ENCODE measurements at regions not wholly inside any gene's neighbourhood (a gene's known extent, or its start where the extent isn't known, plus 50 kb on each side); places are given as distances from the start of the nearest gene placed in this dataset.
A peak's percentile ranks its signal among the peaks of the same experiment; 100 is the strongest.
"Not testable (repeated sequence)": the region's sequence is repeated elsewhere in the genome, so short reads cannot be mapped to it uniquely, and the experiment has no call there.

GRCh38 chr5:100479079-100479688, 56.0 kb upstream of the FAM174A start:
- no peak for DNase-seq (ENCODE audit: low read depth)

- DNase-seq (ENCODE audit: low read depth), result no peak
Observed at GRCh38 chr5:100472091-100472490, 63.1 kb upstream of the FAM174A start.

GRCh38 chr5:100469767-100470166, 65.4 kb upstream of the FAM174A start:
- DNase-seq (ENCODE audit: low read depth), result no peak

- peak; percentile 11 for DNase-seq (ENCODE audit: low read depth)
Observed at GRCh38 chr5:100464418-100464817, 70.8 kb upstream of the FAM174A start.

- DNase-seq (ENCODE audit: low read depth), result no peak
Observed at GRCh38 chr5:100456615-100457014, 78.6 kb upstream of the FAM174A start.

- DNase-seq (ENCODE audit: low read depth), result no peak
Observed at GRCh38 chr5:100452126-100452525, 83.0 kb upstream of the FAM174A start.

- no peak for DNase-seq (ENCODE audit: low read depth)
Observed at GRCh38 chr5:100448111-100448528, 87.1 kb upstream of the FAM174A start.

GRCh38 chr5:100446879-100447430, 88.2 kb upstream of the FAM174A start:
- no peak for DNase-seq (ENCODE audit: low read depth)

- DNase-seq (ENCODE audit: low read depth), result no peak
Observed at GRCh38 chr5:100444961-100445360, 90.2 kb upstream of the FAM174A start.

GRCh38 chr5:100434815-100435214, 100.4 kb upstream of the FAM174A start:
- DNase-seq (ENCODE audit: low read depth), result no peak

GRCh38 chr5:100432741-100433140, 102.4 kb upstream of the FAM174A start:
- no peak for DNase-seq (ENCODE audit: low read depth)

- no peak for DNase-seq (ENCODE audit: low read depth)
Observed at GRCh38 chr5:100430268-100431195, 104.6 kb upstream of the FAM174A start.

GRCh38 chr5:100424787-100425186, 110.4 kb upstream of the FAM174A start:
- no peak for DNase-seq (ENCODE audit: low read depth)

GRCh38 chr5:100424017-100424416, 111.2 kb upstream of the FAM174A start:
- DNase-seq (ENCODE audit: low read depth), result no peak

- DNase-seq (ENCODE audit: low read depth), result no peak
Observed at GRCh38 chr5:100423330-100423729, 111.8 kb upstream of the FAM174A start.

GRCh38 chr5:100421360-100421759, 113.8 kb upstream of the FAM174A start:
- DNase-seq (ENCODE audit: low read depth), result no peak

- DNase-seq (ENCODE audit: low read depth), result no peak
Observed at GRCh38 chr5:100418231-100418630, 116.9 kb upstream of the FAM174A start.

- DNase-seq (ENCODE audit: low read depth), result no peak
Observed at GRCh38 chr5:100409660-100410151, 125.5 kb upstream of the FAM174A start.

GRCh38 chr5:100407053-100407452, 128.1 kb upstream of the FAM174A start:
- DNase-seq (ENCODE audit: low read depth), result no peak

GRCh38 chr5:100406640-100407039, 128.5 kb upstream of the FAM174A start:
- DNase-seq (ENCODE audit: low read depth), result no peak

- no peak for DNase-seq (ENCODE audit: low read depth)
Observed at GRCh38 chr5:100402071-100402470, 133.1 kb upstream of the FAM174A start.

- no peak for DNase-seq (ENCODE audit: low read depth)
Observed at GRCh38 chr5:100401149-100401548, 134.0 kb upstream of the FAM174A start.

- not testable (repeated sequence) for DNase-seq (ENCODE audit: low read depth)
Observed at GRCh38 chr5:100398815-100399214, 136.4 kb upstream of the FAM174A start.
